Adrenal gland (tissue), 9 donors: ENCODE measurements at regions not wholly inside any gene's neighbourhood (a gene's known extent, or its start where the extent isn't known, plus 50 kb on each side); places are given as distances from the start of the nearest gene placed in this dataset.

Experiments
- DNase-seq, 7 donors: peaks; one replicate each; pipeline ENCODE4 v3.0.0-alpha.2; 2019 to 2020
- H3K27ac ChIP-seq, 5 donors: fragments of 200-600 bp; sonication (generic) in 4 of 5; 1 replicate in 3 of 5; 2 replicates in 2 of 5; pipeline versions ENCODE4 v1.5.1 to v1.8.0; 2016 to 2020; ENCODE audit warnings: mild to moderate bottlenecking in 1 of 5
- H3K27me3 ChIP-seq: fragments of 200-600 bp; 2 replicates; pipeline ENCODE4 v1.8.0; 2021
- H3K36me3 ChIP-seq, 2 donors: fragments of 200-600 bp; replicated peaks in 1 of 2; 1 replicate in 1 of 2; 2 replicates in 1 of 2; pipeline versions ENCODE4 v1.5.1 to v1.8.0; 2018 to 2022
- H3K4me1 ChIP-seq, 2 donors: fragments of 200-600 bp; replicated peaks in 1 of 2; 1 replicate in 1 of 2; 2 replicates in 1 of 2; pipeline versions ENCODE4 v1.5.1 to v1.8.0; 2018 to 2021
- H3K4me3 ChIP-seq, 4 donors: fragments of 200-600 bp; sonication (generic) in 3 of 4; one replicate each; pipeline ENCODE4 v1.5.1; 2016 to 2018
- H3K9me3 ChIP-seq, 3 donors: fragments of 200-600 bp; sonication (generic) in 1 of 3; replicated peaks in 1 of 3; 1 replicate in 2 of 3; 2 replicates in 1 of 3; pipeline versions ENCODE4 v1.5.1 to v1.8.0; 2016 to 2021
- POLR2A ChIP-seq, 2 donors: fragments of 450-650 bp; IDR thresholded peaks; one replicate each; pipeline ENCODE4 v1.6.1; 2017; ENCODE audit warnings: antibody characterized with exemption in 2 of 2, mild to moderate bottlenecking in 2 of 2, moderate library complexity in 1 of 2
- WGBS, 4 donors: extraction: QIAGEN DNeasy Blood & Tissue Kit in 2 of 4; methylation state at CpG; one replicate each; pipeline versions ENCODE4 v1.1.5 to v1.1.7; 2013 to 2017; 5-methylcytosine and 5-hydroxymethylcytosine counted together
- intact Hi-C, 2 donors: fragments of 100-400 bp; cut with DNase I; formaldehyde crosslinking; loops; one replicate each; pipeline versions ENCODE4 v1.14.1 to v1.15.0; 2022 to 2023
- TF ChIP-seq, protein P1 (sequence below), 6 experiments: fragments of 450-650 bp in 4 of 6; fragments of 200-600 bp in 2 of 6; sonication (generic) in 1 of 6; IDR thresholded peaks; 1 replicate in 5 of 6; 2 replicates in 1 of 6; pipeline versions ENCODE4 v1.5.1 to v1.8.0; 2016 to 2021; ENCODE audit warnings: antibody characterized with exemption in 6 of 6, mild to moderate bottlenecking in 2 of 6, moderate library complexity in 1 of 6
- donor health status: healthy with polysubstance abuse.
- donor health status: Bipolar disorder and iron deficiency.
- donor health status: DM: yes; HTN: yes; CAD: no.
- donor health status: DM: no; HTN: no; CAD: no.
- donor health status: DM: no; HTN: no; CAD: no.

DNA sequence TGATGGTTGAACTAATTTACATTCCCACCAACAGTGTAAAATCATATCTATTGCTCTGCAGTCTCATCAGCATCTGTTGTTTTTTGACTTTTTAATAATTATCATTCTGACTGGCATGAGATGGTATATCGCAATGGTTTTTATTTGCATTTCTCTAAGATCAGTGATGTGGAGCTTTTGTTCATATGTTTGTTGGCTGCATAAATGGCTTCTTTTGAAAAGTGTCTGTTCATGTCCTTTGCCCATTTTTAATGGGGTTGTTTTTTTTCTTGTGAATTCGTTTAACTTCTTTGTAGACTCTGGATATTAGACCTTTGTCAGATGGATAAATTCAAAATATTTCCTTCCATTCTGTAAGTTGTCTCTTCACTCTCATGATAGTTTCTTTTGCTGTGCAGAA, 115.2 kb upstream of the CDH12 start:
- H3K36me3 ChIP-seq: no peaks in the 10 kb centered on the region
- WGBS, 4 donors: 76 to 84% (median 81%) methylated on average over 2 of the region's 2 CpGs
- no peak for DNase-seq
- no peak for TF ChIP-seq POLR2A (IDR thresholded peaks at IDR 0.05)
- TF ChIP-seq, protein P1, sequence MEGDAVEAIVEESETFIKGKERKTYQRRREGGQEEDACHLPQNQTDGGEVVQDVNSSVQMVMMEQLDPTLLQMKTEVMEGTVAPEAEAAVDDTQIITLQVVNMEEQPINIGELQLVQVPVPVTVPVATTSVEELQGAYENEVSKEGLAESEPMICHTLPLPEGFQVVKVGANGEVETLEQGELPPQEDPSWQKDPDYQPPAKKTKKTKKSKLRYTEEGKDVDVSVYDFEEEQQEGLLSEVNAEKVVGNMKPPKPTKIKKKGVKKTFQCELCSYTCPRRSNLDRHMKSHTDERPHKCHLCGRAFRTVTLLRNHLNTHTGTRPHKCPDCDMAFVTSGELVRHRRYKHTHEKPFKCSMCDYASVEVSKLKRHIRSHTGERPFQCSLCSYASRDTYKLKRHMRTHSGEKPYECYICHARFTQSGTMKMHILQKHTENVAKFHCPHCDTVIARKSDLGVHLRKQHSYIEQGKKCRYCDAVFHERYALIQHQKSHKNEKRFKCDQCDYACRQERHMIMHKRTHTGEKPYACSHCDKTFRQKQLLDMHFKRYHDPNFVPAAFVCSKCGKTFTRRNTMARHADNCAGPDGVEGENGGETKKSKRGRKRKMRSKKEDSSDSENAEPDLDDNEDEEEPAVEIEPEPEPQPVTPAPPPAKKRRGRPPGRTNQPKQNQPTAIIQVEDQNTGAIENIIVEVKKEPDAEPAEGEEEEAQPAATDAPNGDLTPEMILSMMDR (IDR thresholded peaks at IDR 0.05): no peak
- H3K4me3 ChIP-seq: no peak overlapping the region
- intact Hi-C loops: no loop called here
- H3K9me3 ChIP-seq: no peaks in the 10 kb centered on the region
- H3K4me1 ChIP-seq: no peaks in the 10 kb centered on the region
- H3K27me3 ChIP-seq: no peaks in the 10 kb centered on the region
- no peak overlapping the region for H3K27ac ChIP-seq

DNA sequence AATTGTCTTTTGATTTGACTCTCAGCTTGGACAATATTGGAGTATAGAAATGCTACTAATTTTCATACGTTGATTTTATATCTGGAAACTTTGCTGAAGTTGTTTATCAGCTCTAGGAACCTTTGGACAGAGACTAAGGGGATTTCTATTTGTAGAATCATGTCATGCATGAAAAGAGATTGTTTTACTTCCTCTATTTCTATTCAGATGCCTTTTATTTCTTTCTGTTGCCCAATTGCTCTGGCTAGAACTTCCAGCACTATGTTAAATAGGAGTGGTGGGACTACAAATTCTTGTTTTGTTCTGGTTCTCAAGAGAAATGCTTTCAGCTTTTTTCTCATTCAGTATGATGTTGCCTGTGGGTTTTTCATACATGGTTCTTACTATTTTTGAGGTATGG, 112.8 kb upstream of the CDH12 start:
- no peaks in the 10 kb centered on the region for H3K27me3 ChIP-seq
- H3K9me3 ChIP-seq: no peaks in the 10 kb centered on the region
- H3K4me3 ChIP-seq: no peak overlapping the region
- DNase-seq: no peak
- no peak overlapping the region for H3K27ac ChIP-seq
- H3K36me3 ChIP-seq: no peaks in the 10 kb centered on the region
- 49 to 65% (median 58%) methylated on average over 1 of the region's 1 CpG for WGBS, 4 donors
- intact Hi-C loops: no loop called here
- TF ChIP-seq, protein P1 (IDR thresholded peaks at IDR 0.05): no peak
- no peak for TF ChIP-seq POLR2A (IDR thresholded peaks at IDR 0.05)
- H3K4me1 ChIP-seq: no peaks in the 10 kb centered on the region

DNA sequence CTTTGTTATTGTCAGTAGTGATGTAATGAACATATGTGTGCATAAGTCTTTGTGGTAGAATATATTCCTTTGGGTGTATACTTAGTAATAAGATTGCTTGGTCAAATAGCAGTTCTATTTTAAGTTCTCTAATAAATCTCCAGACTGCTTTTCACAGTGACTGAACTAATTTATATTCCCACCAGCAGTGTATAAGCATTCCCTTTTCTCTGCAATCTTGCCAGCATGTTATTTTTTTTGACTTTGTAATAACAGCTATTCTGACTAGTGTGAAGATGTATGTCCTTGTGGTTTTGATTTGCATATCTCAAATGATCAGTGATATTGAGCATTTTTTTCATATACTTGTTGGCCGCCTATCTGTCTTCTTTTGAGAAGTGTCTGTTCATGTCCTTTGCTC, 111.5 kb upstream of the CDH12 start:
- no peaks in the 10 kb centered on the region for H3K27me3 ChIP-seq
- no peaks in the 10 kb centered on the region for H3K4me1 ChIP-seq
- intact Hi-C loops: no loop called here
- H3K36me3 ChIP-seq: no peaks in the 10 kb centered on the region
- H3K4me3 ChIP-seq: no peak overlapping the region
- H3K9me3 ChIP-seq: no peaks in the 10 kb centered on the region
- DNase-seq: no peak
- TF ChIP-seq, protein P1 (IDR thresholded peaks at IDR 0.05): no peak
- no peak for TF ChIP-seq POLR2A (IDR thresholded peaks at IDR 0.05)
- H3K27ac ChIP-seq: no peak overlapping the region
- 67 to 76% (median 70%) methylated on average over 1 of the region's 1 CpG for WGBS, 4 donors

DNA sequence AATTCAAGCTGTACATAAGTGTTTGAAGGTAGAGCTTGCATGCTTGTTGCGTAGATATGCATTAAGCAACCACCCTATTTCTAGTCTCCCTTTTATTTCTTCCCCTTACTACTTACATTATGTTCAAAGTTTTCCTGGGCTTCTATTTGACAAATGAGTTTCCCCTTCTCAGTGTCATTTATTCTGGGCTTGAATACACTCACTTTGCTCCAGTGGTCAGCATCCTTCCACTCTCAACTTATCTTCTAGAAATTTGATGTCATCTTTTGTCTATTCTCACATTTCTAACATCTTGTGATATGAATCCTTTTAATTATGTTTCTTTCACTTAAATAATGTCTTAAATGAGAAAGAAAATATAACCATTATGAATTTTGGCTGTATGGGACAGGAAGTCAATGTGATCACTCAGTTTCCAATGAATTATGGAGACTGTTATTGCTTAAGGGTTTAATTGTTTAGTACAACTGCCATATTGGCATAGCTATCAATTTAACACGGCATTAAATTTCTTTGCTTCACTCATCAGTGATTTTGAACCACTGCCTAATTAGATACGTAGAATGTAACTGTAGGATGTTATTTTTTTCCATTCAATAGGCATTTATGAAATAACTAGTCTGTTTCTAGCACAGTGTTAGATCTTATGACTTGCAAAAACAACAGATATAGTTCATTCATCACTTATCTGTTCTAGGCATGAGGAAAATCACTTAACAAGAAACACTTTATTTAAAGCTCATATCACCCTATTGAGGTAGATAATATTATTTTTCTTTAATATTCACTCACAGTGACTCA, 105.5 kb upstream of the CDH12 start:
- Histone ChIP-seq H3K27me3 (no peaks in the 10 kb centered on the region), H3K27ac (no peak overlapping the region), H3K4me1 (no peaks in the 10 kb centered on the region), H3K9me3 (no peaks in the 10 kb centered on the region), H3K36me3 (no peaks in the 10 kb centered on the region), H3K4me3 (no peak overlapping the region)
- DNase-seq: no peak
- intact Hi-C loops: no loop called here
- no peak for TF ChIP-seq POLR2A (IDR thresholded peaks at IDR 0.05)
- TF ChIP-seq, protein P1 (IDR thresholded peaks at IDR 0.05): no peak
- WGBS, 4 donors: 64 to 73% (median 69%) methylated on average over 3 of the region's 3 CpGs
